Stimulated activated CD8-positive, alpha-beta memory T cell treated with anti-CD3 and anti-CD28 coated beads, Interleukin-12 subunit alpha, Interleukin-12 subunit beta, amount 100 ng/mL, for 1 hour (primary cell): ENCODE measurements at regions not wholly inside any gene's neighbourhood (a gene's known extent, or its start where the extent isn't known, plus 50 kb on each side); places are given as distances from the start of the nearest gene placed in this dataset.

Source experiments
- DNase-seq: peaks from one replicate; pipeline ENCODE4 v3.0.0-alpha.2; 2020; ENCODE audit warnings: low read depth

GRCh38 chr3:15952543-15953175 lies 154.9 kb upstream of the ANKRD28 start:
- no peak for DNase-seq

GRCh38 chr3:15953841-15954240 lies 156.1 kb upstream of the ANKRD28 start:
- no peak for DNase-seq

GRCh38 chr3:15955968-15956367 lies 158.2 kb upstream of the ANKRD28 start:
- no peak for DNase-seq

- DNase-seq, result no peak
Observed at GRCh38 chr3:15958692-15959433, 161.1 kb upstream of the ANKRD28 start.

- DNase-seq, result no peak
Observed at GRCh38 chr3:15959434-15959811, 161.6 kb upstream of the ANKRD28 start.

- DNase-seq, result no peak
Observed at GRCh38 chr3:15964605-15965442, 167.0 kb upstream of the ANKRD28 start.

- DNase-seq, result no peak
Observed at GRCh38 chr3:15967577-15967976, 169.8 kb upstream of the ANKRD28 start.

GRCh38 chr3:15969874-15970640 lies 172.3 kb upstream of the ANKRD28 start:
- DNase-seq, result no peak

GRCh38 chr3:15973414-15973813 lies 175.6 kb upstream of the ANKRD28 start:
- no peak for DNase-seq

- DNase-seq, result no peak
Observed at GRCh38 chr3:15973940-15974339, 176.2 kb upstream of the ANKRD28 start.

- DNase-seq, result no peak
Observed at GRCh38 chr3:15974647-15975046, 176.9 kb upstream of the ANKRD28 start.

- no peak for DNase-seq
Observed at GRCh38 chr3:15976524-15976923, 178.7 kb upstream of the ANKRD28 start.

- no peak for DNase-seq
Observed at GRCh38 chr3:15977090-15977489, 179.3 kb upstream of the ANKRD28 start.

GRCh38 chr3:15977598-15978232 lies 179.9 kb upstream of the ANKRD28 start:
- no peak for DNase-seq

GRCh38 chr3:15978801-15979200 lies 181.0 kb upstream of the ANKRD28 start:
- no peak for DNase-seq

- no peak for DNase-seq
Observed at GRCh38 chr3:15979495-15979894, 181.7 kb upstream of the ANKRD28 start.

- no peak for DNase-seq
Observed at GRCh38 chr3:15979900-15980299, 182.1 kb upstream of the ANKRD28 start.

- no peak for DNase-seq
Observed at GRCh38 chr3:15982243-15982642, 184.5 kb upstream of the ANKRD28 start.

- DNase-seq, result no peak
Observed at GRCh38 chr3:15982667-15983196, 185.0 kb upstream of the ANKRD28 start.

GRCh38 chr3:15983232-15983631 lies 185.5 kb upstream of the ANKRD28 start:
- DNase-seq, result no peak

- no peak for DNase-seq
Observed at GRCh38 chr3:15983693-15984092, 185.9 kb upstream of the ANKRD28 start.
